IPS DF 6.9 (cell line): ENCODE measurements at regions not wholly inside any gene's neighbourhood (a gene's known extent, or its start where the extent isn't known, plus 50 kb on each side); places are given as distances from the start of the nearest gene placed in this dataset.

Experiments used
- DNase-seq: peaks from one replicate; pipeline ENCODE4 v3.0.0-alpha.2; 2013; ENCODE audit warnings: low read depth, low spot score
- H3K27ac ChIP-seq: one replicate; pipeline ENCODE4 v1.5.1; 2013; ENCODE audit warnings: low read length, control low read depth
- H3K27me3 ChIP-seq: 2 replicates; pipeline ENCODE4 v1.6.1; 2013; ENCODE audit warnings: mild to moderate bottlenecking, low read length; ENCODE audit not compliant: control insufficient read depth, insufficient read depth
- H3K36me3 ChIP-seq: 2 replicates; pipeline ENCODE4 v1.6.1; 2013; ENCODE audit warnings: low read length; ENCODE audit not compliant: control insufficient read depth, insufficient read depth
- H3K4me1 ChIP-seq: 2 replicates; pipeline ENCODE4 v1.6.1; 2013; ENCODE audit warnings: low read length; ENCODE audit not compliant: control insufficient read depth, insufficient read depth
- H3K4me3 ChIP-seq: 2 replicates; pipeline ENCODE4 v1.5.1; 2013; ENCODE audit warnings: mild to moderate bottlenecking, low read length
- H3K9me3 ChIP-seq: 2 replicates; pipeline ENCODE4 v1.6.1; 2013; ENCODE audit warnings: low read length, inconsistent platforms; ENCODE audit not compliant: control insufficient read depth, insufficient read depth
- WGBS: extraction: QIAGEN DNeasy Blood & Tissue Kit; methylation state at CpG from one replicate; pipeline ENCODE4 v1.1.7; 2013; ENCODE audit warnings: mixed read lengths, missing lambda C conversion rate; ENCODE audit not compliant: insufficient read length, insufficient coverage; 5-methylcytosine and 5-hydroxymethylcytosine counted together

DNA sequence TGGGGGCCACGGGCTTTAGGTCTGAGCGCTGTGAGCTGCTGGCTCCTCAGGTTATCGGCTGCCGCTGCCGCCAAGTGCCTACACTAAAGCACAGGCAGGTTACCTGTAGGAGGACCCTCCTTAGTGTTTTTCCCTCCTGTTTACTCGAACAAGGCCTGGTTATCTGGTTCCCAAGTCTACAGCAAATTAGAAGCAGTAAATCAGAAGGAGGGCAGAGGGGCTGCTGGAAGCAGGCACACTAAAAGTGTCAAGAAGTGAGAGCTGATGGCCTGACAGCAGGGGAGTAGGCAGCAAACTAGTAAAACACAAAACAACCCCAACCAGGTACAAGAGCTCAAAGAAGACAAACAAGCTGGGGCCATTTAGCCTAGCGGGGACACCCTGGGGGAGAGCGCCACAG lies 125.0 kb upstream of the PJA1 start:
- no CpG with 5 or more reads among the region's 8 CpGs for WGBS
- H3K27ac ChIP-seq: no peak overlapping the region
- H3K9me3 ChIP-seq: no peaks in the 10 kb centered on the region
- peaks cover 2% of the 10 kb centered on the region; the same call in 1 of the 2 replicates for H3K4me1 ChIP-seq
- peaks cover 4% of the 10 kb centered on the region; the same call in 1 of the 2 replicates for H3K27me3 ChIP-seq
- DNase-seq: no peak
- H3K4me3 ChIP-seq: no peak overlapping the region
- H3K36me3 ChIP-seq: no peaks in the 10 kb centered on the region

DNA sequence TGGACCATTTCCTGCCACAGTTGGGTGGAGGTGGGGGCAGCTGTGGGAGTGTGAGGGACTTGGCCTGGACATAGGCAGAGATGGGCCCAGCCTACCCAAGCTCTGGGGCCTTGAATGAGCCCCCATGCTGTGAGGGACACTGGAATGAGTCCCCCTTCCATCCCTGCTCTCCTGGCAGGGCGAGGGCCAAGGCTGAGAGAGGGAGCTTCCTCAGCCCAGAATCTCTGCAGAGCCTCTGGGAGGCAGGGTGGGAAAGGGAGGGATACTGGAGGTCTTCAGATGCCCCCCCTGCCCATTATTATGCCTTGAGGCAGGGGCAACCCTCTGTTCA lies 124.5 kb upstream of the PJA1 start:
- H3K36me3 ChIP-seq: no peaks in the 10 kb centered on the region
- H3K27ac ChIP-seq: no peak overlapping the region
- H3K4me1 ChIP-seq: peaks cover 2% of the 10 kb centered on the region; the same call in 1 of the 2 replicates
- peaks cover 8% of the 10 kb centered on the region for H3K27me3 ChIP-seq
- no CpG with 5 or more reads among the region's 1 CpG for WGBS
- no peaks in the 10 kb centered on the region for H3K9me3 ChIP-seq
- H3K4me3 ChIP-seq: no peak overlapping the region
- DNase-seq: no peak

DNA sequence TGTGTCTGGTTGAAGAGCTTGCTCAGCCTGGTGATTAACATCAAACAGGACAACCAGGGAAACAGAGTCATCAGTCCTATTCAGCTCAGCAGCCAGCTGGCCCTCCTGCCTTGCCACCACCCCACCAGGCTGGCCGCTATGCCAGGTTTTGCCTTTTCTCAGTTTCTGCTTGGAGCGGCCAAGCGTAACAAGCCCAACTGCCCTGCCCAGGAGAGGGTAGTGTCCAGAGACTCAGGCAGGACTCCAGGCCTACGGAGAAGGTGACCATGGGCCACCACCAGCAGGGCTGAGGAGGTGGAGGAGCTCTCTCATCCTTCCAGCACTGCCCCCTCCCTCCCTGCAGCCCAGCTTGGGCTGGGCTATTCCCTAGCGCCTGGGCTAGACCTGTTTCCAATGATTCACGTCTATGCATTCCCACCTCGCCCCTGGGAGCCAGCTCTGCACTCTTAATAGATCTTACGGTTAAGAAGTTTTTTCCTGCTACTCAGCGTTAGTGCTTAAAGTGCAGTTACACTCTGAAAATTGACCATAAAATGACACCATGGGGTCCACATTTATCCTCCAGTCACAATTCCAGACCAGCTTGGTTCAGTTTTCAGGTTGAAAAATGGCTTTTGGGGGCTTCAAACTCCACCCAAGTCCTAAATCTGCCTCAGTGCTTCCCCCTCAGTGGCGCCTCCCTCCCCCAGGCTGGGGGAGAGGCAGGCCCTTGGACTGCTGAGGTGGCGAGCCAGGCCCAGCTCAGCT lies 124.0 kb upstream of the PJA1 start:
- peaks cover 14% of the 10 kb centered on the region for H3K27me3 ChIP-seq
- H3K27ac ChIP-seq: no peak overlapping the region
- H3K4me3 ChIP-seq: no peak overlapping the region
- no peaks in the 10 kb centered on the region for H3K9me3 ChIP-seq
- H3K36me3 ChIP-seq: no peaks in the 10 kb centered on the region
- DNase-seq: no peak
- no CpG with 5 or more reads among the region's 11 CpGs for WGBS
- peaks cover 2% of the 10 kb centered on the region; the same call in 1 of the 2 replicates for H3K4me1 ChIP-seq

DNA sequence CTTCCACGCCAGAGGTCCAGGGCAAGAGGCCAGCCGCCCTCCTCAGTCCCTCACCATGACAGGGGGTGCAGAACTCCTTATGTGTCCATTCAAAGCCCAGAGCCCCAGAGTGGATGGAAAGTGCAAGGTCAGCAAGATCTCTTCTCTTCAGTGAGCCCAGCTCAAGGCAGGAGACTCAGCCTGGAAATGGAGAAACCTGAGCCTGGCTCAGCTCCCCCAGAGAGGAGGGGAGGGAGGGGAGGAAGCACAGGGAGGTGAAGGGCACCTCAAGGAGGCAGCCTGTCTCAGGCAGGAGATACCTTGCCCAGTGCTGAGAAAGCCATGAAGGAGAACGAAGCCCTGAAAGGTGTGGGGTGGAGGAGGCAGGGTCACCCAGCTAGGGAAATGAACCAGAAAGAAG lies 121.8 kb upstream of the PJA1 start:
- no peaks in the 10 kb centered on the region; the same call in 1 of the 2 replicates for H3K9me3 ChIP-seq
- WGBS: no CpG with 5 or more reads among the region's 3 CpGs
- H3K27ac ChIP-seq: no peak overlapping the region

DNA sequence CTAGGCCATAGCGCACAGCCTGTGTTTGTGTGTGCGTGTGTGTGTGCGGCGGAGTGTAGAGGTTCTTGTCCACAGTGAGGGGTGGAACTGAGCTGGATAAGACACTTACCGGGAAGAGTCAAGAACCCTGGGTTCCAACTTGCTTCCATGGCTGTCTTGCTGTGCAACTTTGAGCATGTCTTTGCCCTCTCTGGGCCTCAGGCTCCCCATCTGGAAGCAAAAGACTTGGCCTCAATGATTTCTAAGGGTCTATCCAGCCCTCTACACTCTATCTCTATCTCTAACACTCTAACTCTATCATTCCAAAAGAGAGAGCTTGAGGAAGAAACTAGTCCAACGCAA lies 121.3 kb upstream of the PJA1 start:
- Histone ChIP-seq H3K9me3 (no peaks in the 10 kb centered on the region; the same call in 1 of the 2 replicates), H3K36me3 (no peaks in the 10 kb centered on the region), H3K4me3 (no peak overlapping the region), H3K27me3 (peaks cover 15% of the 10 kb centered on the region), H3K4me1 (peaks cover 2% of the 10 kb centered on the region; the same call in 1 of the 2 replicates), H3K27ac (no peak overlapping the region)
- WGBS: no CpG with 5 or more reads among the region's 6 CpGs
- no peak for DNase-seq

More for the DNA sequence above, 121.8 kb upstream of the PJA1 start:
- peaks cover 2% of the 10 kb centered on the region; the same call in 1 of the 2 replicates for H3K4me1 ChIP-seq
- DNase-seq: no peak
- H3K36me3 ChIP-seq: no peaks in the 10 kb centered on the region
- H3K27me3 ChIP-seq: peaks cover 15% of the 10 kb centered on the region
- H3K4me3 ChIP-seq: no peak overlapping the region

DNA sequence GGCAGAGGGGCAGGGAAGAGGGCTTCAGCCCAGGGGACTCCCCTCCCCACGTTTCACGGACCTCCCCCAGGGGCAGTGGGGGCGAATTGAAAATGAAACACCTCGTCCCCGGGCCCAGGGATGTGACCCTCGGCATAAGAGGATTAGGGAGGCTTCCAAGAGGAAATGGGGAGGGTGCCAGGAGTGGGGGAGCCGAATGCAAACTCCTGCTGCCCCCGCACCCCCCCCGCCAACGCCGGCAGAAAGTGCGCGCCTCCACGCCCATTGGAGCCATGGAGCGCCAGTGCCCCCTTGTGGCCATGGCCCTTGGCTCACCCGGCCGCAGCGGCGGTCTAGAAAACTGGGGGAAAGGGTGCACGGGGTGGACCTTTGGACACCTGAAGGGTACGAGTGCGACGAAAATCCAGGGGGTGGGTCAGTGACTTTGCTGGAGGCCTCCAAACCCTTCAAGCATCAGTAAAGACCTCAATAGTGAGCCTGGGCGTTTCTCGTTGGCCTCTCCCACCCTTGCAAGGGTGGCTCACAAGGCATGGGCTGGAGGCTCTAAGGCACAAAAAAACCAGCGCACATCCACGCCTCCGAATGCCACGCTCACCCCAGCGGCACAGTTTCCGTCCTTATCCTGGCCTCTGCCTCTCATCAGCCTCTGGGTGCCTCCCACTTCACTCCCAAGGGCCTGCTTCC lies 120.8 kb upstream of the PJA1 start:
- H3K27me3 ChIP-seq: peaks cover 15% of the 10 kb centered on the region
- no peak overlapping the region for H3K27ac ChIP-seq
- DNase-seq: no peak
- H3K4me3 ChIP-seq: peak overlapping the region; percentile 31; the same call in 1 of the 2 replicates
- H3K36me3 ChIP-seq: no peaks in the 10 kb centered on the region
- no CpG with 5 or more reads among the region's 31 CpGs for WGBS
- H3K9me3 ChIP-seq: no peaks in the 10 kb centered on the region; the same call in 1 of the 2 replicates
- peaks cover 2% of the 10 kb centered on the region; the same call in 1 of the 2 replicates for H3K4me1 ChIP-seq

DNA sequence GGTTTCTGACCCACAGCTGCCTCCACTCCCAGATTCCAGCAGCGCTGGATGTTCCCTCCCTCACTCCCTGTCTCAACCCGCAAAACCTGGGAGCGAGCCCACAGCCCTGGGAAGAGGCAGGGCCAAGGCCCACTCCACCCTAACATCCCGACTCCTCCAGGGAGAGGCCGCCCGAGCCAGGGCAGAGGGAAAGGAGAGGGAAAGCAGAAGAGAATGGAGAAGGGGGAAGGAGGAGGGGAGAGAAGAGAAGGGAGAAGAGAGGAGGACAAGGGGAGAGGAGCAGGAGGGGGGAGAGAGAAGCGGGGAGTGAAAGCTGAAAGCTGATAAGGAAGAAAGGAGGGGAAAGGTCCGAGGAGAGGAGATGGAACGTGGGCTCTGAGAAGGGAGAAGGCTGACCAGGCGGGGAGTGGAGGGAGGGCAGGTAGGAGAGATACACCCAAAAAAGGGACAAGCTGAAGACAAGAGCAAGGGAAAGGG lies 120.2 kb upstream of the PJA1 start:
- Histone ChIP-seq H3K27me3 (peaks cover 15% of the 10 kb centered on the region), H3K9me3 (no peaks in the 10 kb centered on the region; the same call in 1 of the 2 replicates), H3K27ac (no peak overlapping the region), H3K4me3 (peak overlapping the region; percentile 31; the same call in 1 of the 2 replicates), H3K36me3 (no peaks in the 10 kb centered on the region), H3K4me1 (peaks cover 2% of the 10 kb centered on the region; the same call in 1 of the 2 replicates)
- WGBS: no CpG with 5 or more reads among the region's 10 CpGs
- DNase-seq: no peak

DNA sequence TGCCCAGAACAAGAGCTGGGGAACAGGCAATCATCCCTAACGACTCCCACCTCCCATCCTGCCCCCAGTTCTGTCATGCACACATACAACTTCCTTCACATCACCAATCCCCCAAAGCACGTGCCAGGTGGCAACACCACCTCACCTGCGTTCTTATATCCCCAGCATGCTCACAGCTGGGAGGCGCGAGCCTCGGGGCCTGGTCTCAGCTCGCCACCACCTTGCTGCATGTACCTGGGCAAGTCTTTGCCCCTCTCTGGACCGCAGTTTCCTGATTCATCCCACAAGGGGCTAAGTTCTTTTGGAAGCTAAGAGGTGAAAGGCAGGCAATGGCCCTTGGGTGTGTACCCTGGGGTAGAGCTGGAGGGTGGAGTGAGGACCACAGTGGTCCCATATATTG lies 119.2 kb upstream of the PJA1 start:
- Histone ChIP-seq H3K27ac (no peak overlapping the region), H3K27me3 (peaks cover 15% of the 10 kb centered on the region), H3K36me3 (no peaks in the 10 kb centered on the region), H3K9me3 (no peaks in the 10 kb centered on the region; the same call in 1 of the 2 replicates), H3K4me3 (no peak overlapping the region), H3K4me1 (peaks cover 1% of the 10 kb centered on the region; the same call in 1 of the 2 replicates)
- DNase-seq: no peak
- WGBS: no CpG with 5 or more reads among the region's 8 CpGs

DNA sequence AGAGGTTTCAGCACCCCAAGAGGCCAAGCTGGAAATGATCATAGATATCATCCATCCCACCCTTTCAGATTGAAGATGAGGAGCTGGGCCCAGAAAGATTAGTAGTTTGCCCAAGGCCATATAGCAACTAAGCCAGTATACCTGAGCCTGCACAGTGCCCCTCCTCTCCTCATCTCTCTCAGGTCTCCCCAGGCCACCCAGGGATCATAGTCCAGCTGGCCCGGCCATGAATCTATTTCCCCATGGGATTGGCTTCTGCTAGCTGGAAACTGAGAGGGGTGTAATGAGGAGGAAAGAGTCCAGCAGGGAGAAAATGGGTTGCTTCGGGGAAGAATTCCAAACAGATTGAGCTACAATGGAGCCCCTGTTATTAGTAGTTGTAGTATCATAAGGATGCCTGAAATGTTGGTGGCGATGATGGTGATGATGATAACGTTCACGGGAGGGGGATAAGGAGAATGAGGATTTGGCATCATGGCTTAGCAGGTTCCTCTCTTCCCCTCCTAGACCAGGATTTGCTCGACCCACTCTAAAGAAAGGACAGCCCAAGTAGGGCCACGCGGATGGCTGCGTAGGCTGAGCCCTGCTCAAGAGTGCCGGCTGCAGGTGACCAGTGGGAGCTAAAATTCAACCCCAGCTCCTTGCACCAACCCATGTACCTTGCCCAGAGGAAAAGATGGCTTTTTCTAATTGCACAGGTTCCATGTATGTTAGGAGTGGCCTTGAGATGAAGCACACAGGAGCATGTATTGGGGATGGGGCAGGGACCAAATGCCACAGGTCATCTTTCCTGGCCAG lies 117.8 kb upstream of the PJA1 start:
- peaks cover 4% of the 10 kb centered on the region; the same call in 1 of the 2 replicates for H3K4me1 ChIP-seq
- H3K27ac ChIP-seq: no peak overlapping the region
- no peak overlapping the region for H3K4me3 ChIP-seq
- WGBS: no CpG with 5 or more reads among the region's 10 CpGs
- H3K27me3 ChIP-seq: peaks cover 15% of the 10 kb centered on the region
- no peaks in the 10 kb centered on the region; the same call in 1 of the 2 replicates for H3K9me3 ChIP-seq
- H3K36me3 ChIP-seq: no peaks in the 10 kb centered on the region
- DNase-seq: no peak

DNA sequence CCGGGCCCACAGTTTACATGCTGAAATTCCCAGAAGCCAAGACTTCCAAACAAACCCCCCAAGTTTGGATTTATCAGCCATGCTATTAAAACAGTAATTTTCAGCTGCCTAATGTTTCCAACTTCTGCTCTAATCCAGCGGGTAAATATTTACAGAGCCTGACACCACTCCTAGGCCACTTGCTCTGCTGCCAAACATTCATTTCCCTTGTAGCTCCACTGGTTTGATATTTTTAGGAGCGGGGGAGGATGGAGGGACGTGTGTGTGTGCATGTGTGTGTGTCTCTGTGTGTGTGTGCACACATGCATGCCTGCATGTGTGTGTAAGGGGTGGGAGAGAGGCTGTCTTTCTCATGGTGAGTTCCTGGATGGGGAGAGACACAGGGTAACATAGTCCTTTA lies 115.7 kb upstream of the PJA1 start:
- H3K9me3 ChIP-seq: no peaks in the 10 kb centered on the region; the same call in 1 of the 2 replicates
- no peak overlapping the region for H3K27ac ChIP-seq
- WGBS: no CpG with 5 or more reads among the region's 4 CpGs
- peaks cover 12% of the 10 kb centered on the region for H3K27me3 ChIP-seq
- H3K4me1 ChIP-seq: peaks cover 7% of the 10 kb centered on the region
- H3K4me3 ChIP-seq: no peak overlapping the region
- H3K36me3 ChIP-seq: no peaks in the 10 kb centered on the region
- no peak for DNase-seq
